ENCODE measurements at regions not wholly inside any gene's neighbourhood (a gene's known extent, or its start where the extent isn't known, plus 50 kb on each side); places are given as distances from the start of the nearest gene placed in this dataset.

DNA sequence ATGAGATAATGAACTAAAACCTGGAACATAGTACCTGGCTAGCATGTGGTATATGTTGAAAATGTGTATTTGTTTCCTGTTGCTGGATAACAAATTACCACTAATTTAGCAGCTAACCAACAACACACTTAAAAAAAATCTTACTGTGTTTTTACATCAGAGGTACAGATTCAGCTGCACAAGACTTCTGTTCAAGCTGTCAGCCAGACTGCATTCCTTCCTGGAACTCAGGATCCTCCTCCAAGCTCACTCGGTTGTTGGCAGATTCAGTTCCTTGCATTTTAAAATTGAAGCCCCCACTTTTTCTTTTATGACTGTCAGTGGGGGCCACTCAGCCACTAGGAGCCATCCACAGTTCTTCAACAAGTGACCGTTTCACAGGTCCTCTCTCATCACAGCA is 246.9 kb upstream of the DACH1 start:
- BruUV-seq (replicated peaks), result no TSS peak
- Histone ChIP-seq H4K20me1 (ENCODE audit: insufficient read depth, low read length) (no peaks in the 10 kb centered on the region), H3K9ac (ENCODE audit: insufficient read depth, low read depth, low read length) (no peak overlapping the region), H3K9me3 (ENCODE audit: low read length) (no peaks in the 10 kb centered on the region), H3K27me3 (ENCODE audit: control insufficient read depth in 1 of 2, insufficient read depth in 2 of 2, low read length in 2 of 2) (no peaks in the 10 kb centered on the region), H3K4me2 (ENCODE audit: low read depth, low read length) (no peak overlapping the region), H3K79me2 (ENCODE audit: insufficient read depth, low read length) (no peaks in the 10 kb centered on the region), H2AFZ (ENCODE audit: low read length) (no peak overlapping the region), H3K4me3 (replicated peaks in 1 of 3; ENCODE audit: insufficient read depth in 1 of 3, low read depth in 2 of 3, low read length in 3 of 3) (no peak overlapping the region), H3K36me3 (replicated peaks in 1 of 2; ENCODE audit: control insufficient read depth in 1 of 2, insufficient read depth in 2 of 2, low read length in 2 of 2) (no peaks in the 10 kb centered on the region), H3K4me1 (ENCODE audit: insufficient read depth, low read length) (no peaks in the 10 kb centered on the region), H3K27ac (ENCODE audit: extremely low read length, insufficient read depth, low read length) (no peak overlapping the region)
- TF ChIP-seq ZNF776 (CRISPR knock-in tag; IDR thresholded peaks at IDR 0.05) (no peak), U2AF2 (IDR thresholded peaks at IDR 0.05; ENCODE audit: low read depth, low read length) (no peak), CC2D1A (CRISPR knock-in tag; IDR thresholded peaks at IDR 0.05) (no peak), PRPF4 (IDR thresholded peaks at IDR 0.05; ENCODE audit: low read depth, low read length, poor library complexity, severe bottlenecking) (no peak), SYNCRIP (IDR thresholded peaks at IDR 0.05; ENCODE audit: insufficient read depth, low read depth, low read length) (no peak), TCF12 (IDR thresholded peaks at IDR 0.05) (no peak), TCF12 (CRISPR knock-in tag; IDR thresholded peaks at IDR 0.05) (no peak), SMYD3 (CRISPR knock-in tag; IDR thresholded peaks at IDR 0.05) (no peak), SALL1 (CRISPR knock-in tag; IDR thresholded peaks at IDR 0.05) (no peak), GABPB1 (CRISPR knock-in tag; IDR thresholded peaks at IDR 0.05) (no peak)
- TF ChIP-seq, protein P1, sequence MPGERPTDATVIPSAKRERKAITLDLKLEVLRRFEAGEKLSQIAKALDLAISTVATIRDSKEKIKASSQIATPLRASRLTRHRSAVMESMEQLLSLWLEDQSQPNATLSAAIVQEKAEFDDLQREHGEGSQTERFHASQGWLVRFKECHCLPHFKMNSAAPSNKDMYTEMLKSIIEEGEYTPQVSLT (CRISPR knock-in tag; IDR thresholded peaks at IDR 0.05; ENCODE audit: borderline replicate concordance, low read depth), result no peak
- WGBS (ENCODE audit: low lambda C conversion rate), result 3% methylated on average over 2 of the region's 2 CpGs
- intact Hi-C loops (cut with micrococcal nuclease; ENCODE audit: unreplicated experiment) (no loop called here), in situ Hi-C loops (cut with HindIII; ENCODE audit: extremely low pct_ligation_motif_present, low pct_unique_long_range_greater_than_20kb) (no loop called here)
- FAIRE-seq, result no peak
- ChIA-PET POLR2A (no interaction called here), CTCF (ENCODE audit: low intra/inter-chr PET ratio, low total read pairs) (no interaction called here)
- ATAC-seq, result no peak
- DNase-seq (ENCODE audit: low spot score), result no peak

DNA sequence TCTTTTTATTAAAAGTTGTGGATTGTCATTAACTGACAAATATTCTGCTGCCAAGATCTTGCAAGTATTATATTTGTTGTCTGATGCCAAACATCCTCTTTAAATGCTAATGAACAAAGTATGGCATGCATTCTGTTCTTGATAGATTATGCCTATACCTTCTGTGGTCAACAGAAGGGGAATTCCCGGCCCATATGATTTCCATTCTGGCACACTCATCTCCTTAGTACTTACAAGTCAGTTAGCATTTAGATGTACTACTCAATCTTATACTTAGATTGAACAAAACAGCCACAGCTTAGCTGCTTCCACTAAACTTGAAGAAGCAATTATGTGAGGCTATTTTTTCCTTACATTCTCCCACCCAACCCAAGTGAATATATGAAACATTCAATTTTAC is 246.1 kb upstream of the DACH1 start:
- Histone ChIP-seq H3K4me3 (replicated peaks in 1 of 3; ENCODE audit: insufficient read depth in 1 of 3, low read depth in 2 of 3, low read length in 3 of 3) (no peak overlapping the region), H4K20me1 (ENCODE audit: insufficient read depth, low read length) (no peaks in the 10 kb centered on the region), H2AFZ (ENCODE audit: low read length) (no peak overlapping the region), H3K27me3 (ENCODE audit: control insufficient read depth in 1 of 2, insufficient read depth in 2 of 2, low read length in 2 of 2) (no peaks in the 10 kb centered on the region), H3K9ac (ENCODE audit: insufficient read depth, low read depth, low read length) (no peak overlapping the region), H3K4me2 (ENCODE audit: low read depth, low read length) (no peak overlapping the region), H3K27ac (ENCODE audit: extremely low read length, insufficient read depth, low read length) (no peak overlapping the region), H3K9me3 (ENCODE audit: low read length) (no peaks in the 10 kb centered on the region), H3K79me2 (ENCODE audit: insufficient read depth, low read length) (no peaks in the 10 kb centered on the region), H3K36me3 (replicated peaks in 1 of 2; ENCODE audit: control insufficient read depth in 1 of 2, insufficient read depth in 2 of 2, low read length in 2 of 2) (no peaks in the 10 kb centered on the region), H3K4me1 (ENCODE audit: insufficient read depth, low read length) (no peaks in the 10 kb centered on the region)
- ATAC-seq (no peak), FAIRE-seq (no peak), DNase-seq (ENCODE audit: low spot score) (no peak)
- BruUV-seq (replicated peaks), result no TSS peak
- ChIA-PET CTCF (ENCODE audit: low intra/inter-chr PET ratio, low total read pairs) (no interaction called here), POLR2A (no interaction called here)
- WGBS (ENCODE audit: low lambda C conversion rate), result 0% methylated on average over 1 of the region's 1 CpG
- in situ Hi-C loops (cut with HindIII; ENCODE audit: extremely low pct_ligation_motif_present, low pct_unique_long_range_greater_than_20kb), result no loop called here
- intact Hi-C loops (cut with micrococcal nuclease; ENCODE audit: unreplicated experiment), result no loop called here
- TF ChIP-seq KDM6A (CRISPR knock-in tag; IDR thresholded peaks at IDR 0.05; ENCODE audit: low read depth) (no peak), GATA4 (IDR thresholded peaks at IDR 0.05; ENCODE audit: borderline replicate concordance, low read depth) (no peak), ZNF234 (CRISPR knock-in tag; conservative IDR thresholded peaks at IDR 0.05) (no peak), TEAD2 (CRISPR knock-in tag; IDR thresholded peaks at IDR 0.05) (no peak), ZNF577 (CRISPR knock-in tag; IDR thresholded peaks at IDR 0.05; ENCODE audit: borderline replicate concordance, low read depth) (no peak), PTBP1 (IDR thresholded peaks at IDR 0.05; ENCODE audit: low read depth, low read length, poor library complexity, severe bottlenecking) (no peak), ZNF781 (CRISPR knock-in tag; IDR thresholded peaks at IDR 0.05; ENCODE audit: borderline replicate concordance, not compliant biosample characterization) (no peak)
- TF ChIP-seq, protein P2, sequence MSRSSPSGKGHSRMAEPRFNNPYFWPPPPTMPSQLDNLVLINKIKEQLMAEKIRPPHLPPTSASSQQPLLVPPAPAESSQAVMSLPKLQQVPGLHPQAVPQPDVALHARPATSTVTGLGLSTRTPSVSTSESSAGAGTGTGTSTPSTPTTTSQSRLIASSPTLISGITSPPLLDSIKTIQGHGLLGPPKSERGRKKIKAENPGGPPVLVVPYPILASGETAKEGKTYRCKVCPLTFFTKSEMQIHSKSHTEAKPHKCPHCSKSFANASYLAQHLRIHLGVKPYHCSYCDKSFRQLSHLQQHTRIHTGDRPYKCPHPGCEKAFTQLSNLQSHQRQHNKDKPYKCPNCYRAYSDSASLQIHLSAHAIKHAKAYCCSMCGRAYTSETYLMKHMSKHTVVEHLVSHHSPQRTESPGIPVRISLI (CRISPR knock-in tag; IDR thresholded peaks at IDR 0.05; ENCODE audit: borderline replicate concordance), result no peak
- TF ChIP-seq, protein P3, sequence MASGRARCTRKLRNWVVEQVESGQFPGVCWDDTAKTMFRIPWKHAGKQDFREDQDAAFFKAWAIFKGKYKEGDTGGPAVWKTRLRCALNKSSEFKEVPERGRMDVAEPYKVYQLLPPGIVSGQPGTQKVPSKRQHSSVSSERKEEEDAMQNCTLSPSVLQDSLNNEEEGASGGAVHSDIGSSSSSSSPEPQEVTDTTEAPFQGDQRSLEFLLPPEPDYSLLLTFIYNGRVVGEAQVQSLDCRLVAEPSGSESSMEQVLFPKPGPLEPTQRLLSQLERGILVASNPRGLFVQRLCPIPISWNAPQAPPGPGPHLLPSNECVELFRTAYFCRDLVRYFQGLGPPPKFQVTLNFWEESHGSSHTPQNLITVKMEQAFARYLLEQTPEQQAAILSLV (CRISPR knock-in tag; IDR thresholded peaks at IDR 0.05; ENCODE audit: borderline replicate concordance), result no peak
